ENCODE measurements at regions not wholly inside any gene's neighbourhood (a gene's known extent, or its start where the extent isn't known, plus 50 kb on each side); places are given as distances from the start of the nearest gene placed in this dataset.

DNA sequence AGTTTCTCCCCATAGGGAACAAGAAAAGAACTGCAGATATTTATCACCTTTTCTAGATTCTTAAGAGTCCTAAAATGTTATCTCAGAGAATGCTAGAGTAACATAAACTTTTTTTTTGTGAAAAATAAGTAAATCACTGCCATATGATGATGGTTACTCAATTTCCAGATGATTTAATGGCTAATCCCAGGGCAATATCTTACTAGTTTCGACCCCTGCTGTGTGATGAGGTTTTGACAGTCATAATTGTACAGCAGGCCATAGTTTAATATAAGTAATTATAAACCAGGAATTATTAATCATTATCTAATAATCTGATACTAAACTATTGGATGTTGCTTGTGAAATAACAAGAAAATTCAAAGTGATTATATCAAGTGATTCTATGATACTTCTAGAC is 210.6 kb downstream of the HLX start:
- H3K27me3 ChIP-seq (replicated peaks in 1 of 7), result no peaks in the 10 kb centered on the region
- intact Hi-C loops (cut with DNase I; ENCODE audit: low total_unique reads), result no loop called here
- DNase-seq, result no peak

DNA sequence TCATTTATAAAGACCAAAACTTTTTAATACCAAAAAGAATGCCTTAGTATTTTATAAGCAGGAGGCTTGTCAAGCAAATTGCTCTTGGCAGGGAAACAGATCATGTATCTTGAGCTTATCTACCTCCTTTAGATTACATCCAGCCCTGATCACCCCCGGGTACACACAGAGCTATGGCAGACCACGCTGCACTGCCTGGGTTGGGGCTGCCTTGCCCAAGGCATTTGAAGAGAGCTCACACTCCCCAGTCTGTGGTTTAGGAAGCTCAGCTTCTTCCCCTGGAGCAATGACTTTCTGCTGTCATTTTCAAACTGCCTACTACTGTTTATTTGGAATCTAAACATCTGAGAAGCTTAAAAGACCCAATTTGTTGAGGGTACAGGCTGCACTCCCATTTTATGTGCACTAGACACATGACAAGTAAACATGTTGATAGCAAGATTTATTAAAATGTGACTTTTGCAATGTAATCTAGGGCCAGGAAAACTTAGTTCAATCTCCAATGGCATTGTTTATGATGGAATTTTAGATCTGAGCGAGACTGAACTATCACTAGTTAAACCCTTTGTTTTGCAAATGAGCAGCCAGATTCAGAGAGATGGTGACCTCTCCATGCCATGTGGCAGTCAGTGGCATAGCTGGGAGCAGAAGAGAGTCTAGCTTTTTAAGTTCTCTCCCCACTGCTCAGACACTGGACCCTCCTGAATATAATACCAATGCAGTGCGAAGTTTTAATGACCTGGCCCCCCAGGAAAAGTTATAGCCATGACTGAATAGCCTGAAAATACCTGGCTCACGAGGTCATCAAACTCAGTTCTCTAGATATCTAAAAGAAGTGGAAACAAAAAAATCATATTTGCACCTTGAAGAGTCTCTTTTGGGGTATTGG is 214.9 kb downstream of the HLX start:
- H3K9me3 ChIP-seq, result peaks cover 0 to 4% (median 0%) of the 10 kb centered on the region in 8 donors
- H3K36me3 ChIP-seq, result no peaks in the 10 kb centered on the region
- no peaks in the 10 kb centered on the region for H3K27me3 ChIP-seq (replicated peaks in 1 of 7)
- no peak overlapping the region for H3K27ac ChIP-seq
- 55 to 60% (median 59%) methylated on average over 5 of the region's 5 CpGs for WGBS, 5 donors
- DNase-seq, result no peak
- TF ChIP-seq, protein P1, sequence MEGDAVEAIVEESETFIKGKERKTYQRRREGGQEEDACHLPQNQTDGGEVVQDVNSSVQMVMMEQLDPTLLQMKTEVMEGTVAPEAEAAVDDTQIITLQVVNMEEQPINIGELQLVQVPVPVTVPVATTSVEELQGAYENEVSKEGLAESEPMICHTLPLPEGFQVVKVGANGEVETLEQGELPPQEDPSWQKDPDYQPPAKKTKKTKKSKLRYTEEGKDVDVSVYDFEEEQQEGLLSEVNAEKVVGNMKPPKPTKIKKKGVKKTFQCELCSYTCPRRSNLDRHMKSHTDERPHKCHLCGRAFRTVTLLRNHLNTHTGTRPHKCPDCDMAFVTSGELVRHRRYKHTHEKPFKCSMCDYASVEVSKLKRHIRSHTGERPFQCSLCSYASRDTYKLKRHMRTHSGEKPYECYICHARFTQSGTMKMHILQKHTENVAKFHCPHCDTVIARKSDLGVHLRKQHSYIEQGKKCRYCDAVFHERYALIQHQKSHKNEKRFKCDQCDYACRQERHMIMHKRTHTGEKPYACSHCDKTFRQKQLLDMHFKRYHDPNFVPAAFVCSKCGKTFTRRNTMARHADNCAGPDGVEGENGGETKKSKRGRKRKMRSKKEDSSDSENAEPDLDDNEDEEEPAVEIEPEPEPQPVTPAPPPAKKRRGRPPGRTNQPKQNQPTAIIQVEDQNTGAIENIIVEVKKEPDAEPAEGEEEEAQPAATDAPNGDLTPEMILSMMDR (IDR thresholded peaks at IDR 0.05 in 8 of 11, conservative IDR thresholded peaks at IDR 0.05 in 3 of 11), result no peak
- no peak for TF ChIP-seq POLR2AphosphoS5 (IDR thresholded peaks at IDR 0.05)
- no peak for TF ChIP-seq POLR2A (IDR thresholded peaks at IDR 0.05)
- H3K4me3 ChIP-seq, result no peak overlapping the region
- intact Hi-C loops (cut with DNase I; ENCODE audit: low total_unique reads), result no loop called here
- peaks cover 3 to 29% (median 11%) of the 10 kb centered on the region in 6 donors for H3K4me1 ChIP-seq

More for the DNA sequence above, 210.6 kb downstream of the HLX start:
- TF ChIP-seq, protein P1 (IDR thresholded peaks at IDR 0.05 in 8 of 11, conservative IDR thresholded peaks at IDR 0.05 in 3 of 11), result no peak
- no peak for TF ChIP-seq POLR2A (IDR thresholded peaks at IDR 0.05)
- 60 to 88% (median 79%) methylated on average over 1 of the region's 1 CpG for WGBS, 5 donors
- H3K4me1 ChIP-seq, result peaks cover 0 to 23% (median 2%) of the 10 kb centered on the region in 6 donors
- no peak overlapping the region for H3K4me3 ChIP-seq
- H3K9me3 ChIP-seq, result peaks cover 0 to 4% (median 0%) of the 10 kb centered on the region in 8 donors
- no peaks in the 10 kb centered on the region for H3K36me3 ChIP-seq
- no peak overlapping the region for H3K27ac ChIP-seq

DNA sequence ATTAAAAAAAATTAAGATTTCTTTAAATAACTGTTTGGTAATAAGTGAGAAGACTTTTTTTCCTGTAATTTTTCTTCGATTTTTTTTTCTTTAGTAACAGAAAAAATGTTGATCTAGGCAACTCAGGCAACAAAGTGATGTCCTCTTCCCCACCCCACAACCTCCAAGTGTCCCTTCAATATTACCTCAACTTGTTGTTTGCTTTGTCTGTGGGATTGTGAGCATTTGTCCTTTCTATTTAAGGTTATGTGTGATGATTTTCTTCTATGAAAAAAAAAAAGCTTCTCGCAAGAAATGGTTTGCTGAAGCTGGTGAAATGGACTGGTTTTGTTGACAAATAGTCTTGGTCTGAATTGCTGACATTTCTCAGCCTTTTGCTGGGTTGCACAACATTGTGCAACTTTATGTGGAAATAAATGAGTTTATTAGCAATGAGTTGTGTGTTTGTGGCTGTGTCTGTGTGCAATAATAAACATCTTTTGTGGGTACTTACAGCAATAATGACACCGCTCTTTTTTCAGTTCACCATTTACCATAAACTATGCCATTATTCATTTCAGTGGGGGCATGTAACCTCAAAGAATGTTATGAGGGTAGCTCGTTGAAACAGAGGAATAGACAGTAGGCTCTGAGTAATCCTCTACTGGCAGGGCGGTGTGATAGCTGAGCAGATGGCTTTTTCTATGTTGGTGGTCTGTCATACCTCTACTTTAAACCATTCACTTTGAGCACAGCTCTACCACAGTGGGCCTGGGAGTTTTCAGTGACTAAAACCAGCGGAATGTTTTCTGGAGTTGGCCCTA is 218.4 kb downstream of the HLX start:
- H3K27me3 ChIP-seq (replicated peaks in 1 of 7), result no peaks in the 10 kb centered on the region
- H3K4me1 ChIP-seq, result peaks cover 3 to 53% (median 30%) of the 10 kb centered on the region in 6 donors
- WGBS, 5 donors, result 50 to 77% (median 63%) methylated on average over 6 of the region's 6 CpGs
- intact Hi-C loops (cut with DNase I; ENCODE audit: low total_unique reads), result no loop called here
- H3K27ac ChIP-seq, result peak overlapping the region in 7 of 8 donors; percentile 70 to 91 (median 82)
- no peaks in the 10 kb centered on the region for H3K9me3 ChIP-seq
- H3K4me3 ChIP-seq, result no peak overlapping the region
- no peak for DNase-seq
- H3K36me3 ChIP-seq, result no peaks in the 10 kb centered on the region
- TF ChIP-seq, protein P1 (IDR thresholded peaks at IDR 0.05 in 8 of 11, conservative IDR thresholded peaks at IDR 0.05 in 3 of 11), result no peak
- TF ChIP-seq POLR2A (IDR thresholded peaks at IDR 0.05) (no peak), POLR2AphosphoS5 (IDR thresholded peaks at IDR 0.05) (peak in 1 of 3 donors; percentile 73)

Data from spleen (tissue), 11 donors.